Ovary (tissue), 3 donors: ENCODE measurements at regions not wholly inside any gene's neighbourhood (a gene's known extent, or its start where the extent isn't known, plus 50 kb on each side); places are given as distances from the start of the nearest gene placed in this dataset.

Experiments used
- CTCF ChIP-seq, 3 donors: fragments of 450-650 bp in 2 of 3; fragments of 200-600 bp in 1 of 3; IDR thresholded peaks; one replicate each; pipeline versions ENCODE4 v1.5.1 to v1.8.0; 2016 to 2022; ENCODE audit warnings: antibody characterized with exemption in 3 of 3, mild to moderate bottlenecking in 1 of 3
- EP300 ChIP-seq: sonication (generic); formaldehyde crosslinking; IDR thresholded peaks from one replicate; pipeline ENCODE4 v1.6.1; 2017; ENCODE audit warnings: antibody characterized with exemption
- POLR2A ChIP-seq: fragments of 450-650 bp; IDR thresholded peaks from one replicate; pipeline ENCODE4 v1.6.1; 2017; ENCODE audit warnings: antibody characterized with exemption, mild to moderate bottlenecking, moderate library complexity
- donor health status: DM: no; HTN: no; CAD: no.

- TF ChIP-seq CTCF (IDR thresholded peaks at IDR 0.05), result no peak
- TF ChIP-seq POLR2A, result no peak
- TF ChIP-seq EP300, result no peak
Measured at GRCh38 chr3:41138146-41138545, 61.2 kb upstream of the CTNNB1 start.
